ENCODE measurements at regions not wholly inside any gene's neighbourhood (a gene's known extent, or its start where the extent isn't known, plus 50 kb on each side); places are given as distances from the start of the nearest gene placed in this dataset.

DNA sequence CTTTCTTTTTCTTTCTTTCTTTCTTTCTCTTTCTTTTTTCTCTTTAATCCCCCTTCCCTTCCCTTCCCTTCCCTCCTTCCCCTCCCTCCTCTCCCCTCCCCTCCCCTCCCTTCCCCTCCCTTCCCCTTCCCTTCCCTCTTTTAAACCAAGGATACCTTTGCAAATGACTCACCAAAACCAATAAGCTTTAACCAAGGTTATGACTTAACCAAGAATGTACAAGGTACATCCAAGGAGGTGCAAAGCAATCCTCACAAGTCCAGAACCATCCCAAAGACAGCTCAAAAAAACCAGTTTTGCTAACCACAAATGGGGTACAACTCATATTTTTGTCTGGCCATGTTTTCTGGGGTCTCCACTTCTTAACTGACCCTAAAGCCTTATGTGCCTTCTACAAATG, 174.7 kb upstream of the PPP1R2C start:
- TF ChIP-seq ZNF274 (IDR thresholded peaks at IDR 0.05; ENCODE audit: low read depth, low read length) (no peak), SUZ12 (IDR thresholded peaks at IDR 0.05; ENCODE audit: extremely low read depth, insufficient read depth, insufficient read length) (no peak), YY1 (IDR thresholded peaks at IDR 0.05; ENCODE audit: insufficient read depth, insufficient read length) (no peak)

Data from NT2/D1 (cell line).